ENCODE measurements at regions not wholly inside any gene's neighbourhood (a gene's known extent, or its start where the extent isn't known, plus 50 kb on each side); places are given as distances from the start of the nearest gene placed in this dataset.

GRCh38 chr21:18460979-18461378 is 57.4 kb upstream of the TMPRSS15 start:
- DNase-seq (ENCODE audit: extremely low read depth, low read depth): no peak
- TF ChIP-seq CTCF (IDR thresholded peaks at IDR 0.05; ENCODE audit: low read depth, low read length): no peak

- no peak for TF ChIP-seq CTCF (IDR thresholded peaks at IDR 0.05; ENCODE audit: low read depth, low read length)
- DNase-seq (ENCODE audit: extremely low read depth, low read depth): no peak
Measured at GRCh38 chr21:18461743-18462142, 58.2 kb upstream of the TMPRSS15 start.

- no peak for TF ChIP-seq CTCF (IDR thresholded peaks at IDR 0.05; ENCODE audit: low read depth, low read length)
- DNase-seq (ENCODE audit: extremely low read depth, low read depth): no peak
Measured at GRCh38 chr21:18467715-18468114, 64.1 kb upstream of the TMPRSS15 start.

GRCh38 chr21:18468790-18469189 is 65.2 kb upstream of the TMPRSS15 start:
- no peak for TF ChIP-seq CTCF (IDR thresholded peaks at IDR 0.05; ENCODE audit: low read depth, low read length)
- DNase-seq (ENCODE audit: extremely low read depth, low read depth): no peak

GRCh38 chr21:18476639-18477038 is 73.1 kb upstream of the TMPRSS15 start:
- TF ChIP-seq CTCF (IDR thresholded peaks at IDR 0.05; ENCODE audit: low read depth, low read length): no peak
- DNase-seq (ENCODE audit: extremely low read depth, low read depth): no peak

GRCh38 chr21:18477043-18477442 is 73.5 kb upstream of the TMPRSS15 start:
- no peak for DNase-seq (ENCODE audit: extremely low read depth, low read depth)
- TF ChIP-seq CTCF (IDR thresholded peaks at IDR 0.05; ENCODE audit: low read depth, low read length): no peak

GRCh38 chr21:18478513-18478912 is 74.9 kb upstream of the TMPRSS15 start:
- DNase-seq (ENCODE audit: extremely low read depth, low read depth): no peak
- TF ChIP-seq CTCF (IDR thresholded peaks at IDR 0.05; ENCODE audit: low read depth, low read length): no peak
